Astrocyte (in vitro differentiated cells and primary cell): ENCODE measurements at regions not wholly inside any gene's neighbourhood (a gene's known extent, or its start where the extent isn't known, plus 50 kb on each side); places are given as distances from the start of the nearest gene placed in this dataset.

Source experiments
- CTCF ChIP-seq: IDR thresholded peaks from 2 replicates; pipeline ENCODE4 v1.5.1; 2011; ENCODE audit warnings: low read depth, mild to moderate bottlenecking, inconsistent platforms, low read length, moderate library complexity; ENCODE audit not compliant: insufficient read depth
- EZH2 ChIP-seq: IDR thresholded peaks from 2 replicates; pipeline ENCODE4 v1.6.1; 2012; ENCODE audit warnings: mild to moderate bottlenecking, low read length, inconsistent platforms; ENCODE audit not compliant: insufficient read depth

GRCh38 chr20:58113716-58114115 lies 114.7 kb downstream of the ANKRD60 start:
- no peak for TF ChIP-seq CTCF
- no peak for TF ChIP-seq EZH2
